ENCODE measurements at regions not wholly inside any gene's neighbourhood (a gene's known extent, or its start where the extent isn't known, plus 50 kb on each side); places are given as distances from the start of the nearest gene placed in this dataset.

DNA sequence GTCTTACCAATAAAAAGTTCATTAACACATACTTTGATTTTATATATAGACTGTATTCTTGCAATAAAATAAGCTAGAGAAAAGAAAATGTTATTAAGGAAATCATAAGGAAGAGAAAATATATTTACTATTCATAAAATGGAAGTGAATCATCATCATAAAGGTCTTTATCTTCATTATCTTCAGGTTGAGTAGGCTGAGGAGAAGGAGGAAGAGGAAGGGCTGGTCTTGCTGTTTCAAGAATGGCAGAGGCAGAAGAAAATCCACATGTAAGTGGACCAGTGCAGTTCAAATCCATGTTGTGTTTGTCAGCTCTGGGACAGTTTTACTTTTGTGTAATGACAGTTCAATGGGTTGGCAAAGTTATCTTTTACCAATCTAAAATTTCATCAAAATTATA lies 609.1 kb upstream of the ANKRD30A start:
- H3K18ac ChIP-seq (ENCODE audit: low read length) = no peak overlapping the region
- no peaks in the 10 kb centered on the region for H3K79me1 ChIP-seq (ENCODE audit: low read depth, low read length)
- no peak overlapping the region for H3K27ac ChIP-seq (replicated peaks; ENCODE audit: low read length)

DNA sequence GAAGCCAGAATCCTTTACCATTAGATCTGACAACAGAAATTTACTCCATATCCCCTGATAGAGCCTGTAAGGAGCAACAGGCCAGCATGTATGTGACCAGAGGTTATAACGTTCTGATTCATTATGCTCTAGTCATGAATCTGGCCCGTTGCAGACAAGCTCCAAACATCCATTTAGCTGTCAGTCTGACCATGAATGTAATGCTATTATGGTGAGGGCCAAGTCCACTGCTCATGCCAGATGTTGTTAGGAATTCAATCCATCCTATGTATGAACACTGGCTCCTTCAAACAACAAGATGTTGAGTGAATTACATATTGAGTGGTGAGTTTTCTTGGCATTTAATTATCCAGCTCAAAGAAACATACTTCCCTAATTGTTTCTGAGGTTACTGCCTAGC lies 610.1 kb upstream of the ANKRD30A start:
- Histone ChIP-seq H2BK15ac (ENCODE audit: low read length) (no peak overlapping the region), H4K91ac (ENCODE audit: low read depth, low read length, poor library complexity) (no peak overlapping the region), H3K23ac (ENCODE audit: low read depth, low read length, poor library complexity) (no peak overlapping the region), H2BK5ac (ENCODE audit: low read length) (no peak overlapping the region), H3K36me3 (replicated peaks in 1 of 2; ENCODE audit: control insufficient read depth in 2 of 2, insufficient read depth in 2 of 2, low read length in 2 of 2) (no peaks in the 10 kb centered on the region), H3K79me1 (ENCODE audit: low read depth, low read length) (no peaks in the 10 kb centered on the region), H2BK120ac (ENCODE audit: low read depth, low read length) (no peak overlapping the region), H2AK5ac (ENCODE audit: low read depth, low read length) (no peak overlapping the region), H3K9me3 (replicated peaks in 1 of 2; ENCODE audit: control insufficient read depth in 2 of 2, insufficient read depth in 1 of 2, low read depth in 1 of 2, low read length in 2 of 2) (no peaks in the 10 kb centered on the region), H3K4me2 (ENCODE audit: insufficient read depth, low read length, poor library complexity, severe bottlenecking) (no peak overlapping the region), H3K4me1 (ENCODE audit: control insufficient read depth in 2 of 2, insufficient read depth in 1 of 2, low read depth in 1 of 2, low read length in 2 of 2) (no peaks in the 10 kb centered on the region), H3K14ac (ENCODE audit: low read length) (no peak overlapping the region), H3K27ac (replicated peaks; ENCODE audit: low read length) (no peak overlapping the region), H3K4me3 (ENCODE audit: low read length in 2 of 2) (no peak overlapping the region), H3K4ac (ENCODE audit: low read length) (no peak overlapping the region), H3K27me3 (ENCODE audit: control insufficient read depth in 3 of 3, insufficient read depth in 3 of 3, low read depth in 1 of 3, low read length in 3 of 3) (no peaks in the 10 kb centered on the region), H2AFZ (ENCODE audit: low read length) (no peak overlapping the region), H3K9ac (ENCODE audit: low read depth, low read length, poor library complexity) (no peak overlapping the region), H3K18ac (ENCODE audit: low read length) (no peak overlapping the region), H4K8ac (ENCODE audit: low read depth, low read length) (no peak overlapping the region), H2BK12ac (ENCODE audit: low read length) (no peak overlapping the region)
- DNase-seq (ENCODE audit: low spot score) = no peak
- WGBS, 2 donors (ENCODE audit: extremely low coverage in 2 of 2, insufficient read length in 2 of 2, insufficient replicate concordance in 1 of 2) = no CpG with 5 or more reads among the region's 2 CpGs

More for the DNA sequence above, 609.1 kb upstream of the ANKRD30A start:
- Histone ChIP-seq H3K4ac (ENCODE audit: low read length) (no peak overlapping the region), H3K23ac (ENCODE audit: low read depth, low read length, poor library complexity) (no peak overlapping the region), H2BK12ac (ENCODE audit: low read length) (no peak overlapping the region), H2BK120ac (ENCODE audit: low read depth, low read length) (no peak overlapping the region), H4K91ac (ENCODE audit: low read depth, low read length, poor library complexity) (no peak overlapping the region), H2AFZ (ENCODE audit: low read length) (no peak overlapping the region), H3K14ac (ENCODE audit: low read length) (no peak overlapping the region), H3K36me3 (replicated peaks in 1 of 2; ENCODE audit: control insufficient read depth in 2 of 2, insufficient read depth in 2 of 2, low read length in 2 of 2) (no peaks in the 10 kb centered on the region), H4K8ac (ENCODE audit: low read depth, low read length) (no peak overlapping the region), H3K9ac (ENCODE audit: low read depth, low read length, poor library complexity) (no peak overlapping the region), H3K9me3 (replicated peaks in 1 of 2; ENCODE audit: control insufficient read depth in 2 of 2, insufficient read depth in 1 of 2, low read depth in 1 of 2, low read length in 2 of 2) (no peaks in the 10 kb centered on the region), H3K27me3 (ENCODE audit: control insufficient read depth in 3 of 3, insufficient read depth in 3 of 3, low read depth in 1 of 3, low read length in 3 of 3) (no peaks in the 10 kb centered on the region), H3K4me1 (ENCODE audit: control insufficient read depth in 2 of 2, insufficient read depth in 1 of 2, low read depth in 1 of 2, low read length in 2 of 2) (no peaks in the 10 kb centered on the region), H3K4me2 (ENCODE audit: insufficient read depth, low read length, poor library complexity, severe bottlenecking) (no peak overlapping the region), H3K4me3 (ENCODE audit: low read length in 2 of 2) (no peak overlapping the region), H2AK5ac (ENCODE audit: low read depth, low read length) (no peak overlapping the region), H2BK5ac (ENCODE audit: low read length) (no peak overlapping the region), H2BK15ac (ENCODE audit: low read length) (no peak overlapping the region)
- no peak for DNase-seq (ENCODE audit: low spot score)

GRCh38 chr10:36507715-36508114 lies 617.7 kb upstream of the ANKRD30A start:
- Histone ChIP-seq H4K8ac (ENCODE audit: low read depth, low read length) (no peak overlapping the region), H3K27me3 (ENCODE audit: control insufficient read depth in 3 of 3, insufficient read depth in 3 of 3, low read depth in 1 of 3, low read length in 3 of 3) (no peaks in the 10 kb centered on the region), H3K36me3 (replicated peaks in 1 of 2; ENCODE audit: control insufficient read depth in 2 of 2, insufficient read depth in 2 of 2, low read length in 2 of 2) (no peaks in the 10 kb centered on the region), H2BK5ac (ENCODE audit: low read length) (no peak overlapping the region), H3K9ac (ENCODE audit: low read depth, low read length, poor library complexity) (no peak overlapping the region), H3K18ac (ENCODE audit: low read length) (no peak overlapping the region), H3K4ac (ENCODE audit: low read length) (no peak overlapping the region), H3K79me1 (ENCODE audit: low read depth, low read length) (no peaks in the 10 kb centered on the region), H2AFZ (ENCODE audit: low read length) (no peak overlapping the region), H3K27ac (replicated peaks; ENCODE audit: low read length) (no peak overlapping the region), H3K9me3 (replicated peaks in 1 of 2; ENCODE audit: control insufficient read depth in 2 of 2, insufficient read depth in 1 of 2, low read depth in 1 of 2, low read length in 2 of 2) (no peaks in the 10 kb centered on the region), H3K23ac (ENCODE audit: low read depth, low read length, poor library complexity) (no peak overlapping the region), H3K4me3 (ENCODE audit: low read length in 2 of 2) (no peak overlapping the region), H2AK5ac (ENCODE audit: low read depth, low read length) (no peak overlapping the region), H2BK120ac (ENCODE audit: low read depth, low read length) (no peak overlapping the region), H2BK12ac (ENCODE audit: low read length) (no peak overlapping the region), H2BK15ac (ENCODE audit: low read length) (no peak overlapping the region), H3K4me2 (ENCODE audit: insufficient read depth, low read length, poor library complexity, severe bottlenecking) (no peak overlapping the region), H3K4me1 (ENCODE audit: control insufficient read depth in 2 of 2, insufficient read depth in 1 of 2, low read depth in 1 of 2, low read length in 2 of 2) (no peaks in the 10 kb centered on the region), H3K14ac (ENCODE audit: low read length) (no peak overlapping the region), H4K91ac (ENCODE audit: low read depth, low read length, poor library complexity) (no peak overlapping the region)
- no CpG with 5 or more reads among the region's 3 CpGs for WGBS, 2 donors (ENCODE audit: extremely low coverage in 2 of 2, insufficient read length in 2 of 2, insufficient replicate concordance in 1 of 2)
- DNase-seq (ENCODE audit: low spot score) = no peak

DNA sequence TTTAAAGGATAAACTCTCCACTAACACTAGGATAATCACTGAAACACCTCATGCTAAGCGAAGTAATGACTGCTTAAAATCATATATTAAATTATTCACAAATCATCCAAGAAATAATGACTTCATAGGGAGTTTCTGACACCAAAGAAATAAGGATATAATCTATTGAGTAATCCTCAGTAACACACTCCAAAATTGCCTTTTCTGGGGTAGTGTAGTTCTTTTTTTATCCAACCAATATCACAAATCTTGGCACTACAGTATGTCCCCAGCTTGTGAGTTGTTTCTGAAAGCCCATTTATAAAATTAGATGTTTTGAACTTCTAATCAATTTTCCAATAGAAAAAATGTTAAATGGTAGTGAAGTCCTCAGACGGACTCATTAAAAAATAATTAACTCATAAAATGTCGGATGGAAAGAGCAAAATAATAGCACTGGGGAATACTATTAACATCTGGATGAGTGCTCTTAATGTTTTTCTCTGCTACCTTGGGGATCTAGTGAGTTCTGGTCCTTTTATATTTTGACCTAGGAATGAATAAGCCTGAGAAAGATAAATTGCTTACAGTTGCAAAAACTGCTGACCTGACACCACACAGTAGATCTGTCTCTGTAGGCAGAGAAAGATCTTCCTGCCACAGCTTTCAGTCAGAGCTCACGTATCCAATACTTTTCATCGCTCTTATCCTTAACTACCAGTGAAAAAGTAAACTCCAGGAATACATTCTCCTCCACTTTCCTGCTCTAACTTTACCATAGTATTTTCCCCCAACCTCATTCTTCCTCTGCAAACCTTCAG lies 618.5 kb upstream of the ANKRD30A start:
- Histone ChIP-seq H3K23ac (ENCODE audit: low read depth, low read length, poor library complexity) (no peak overlapping the region), H3K79me1 (ENCODE audit: low read depth, low read length) (no peaks in the 10 kb centered on the region), H2BK120ac (ENCODE audit: low read depth, low read length) (no peak overlapping the region), H4K91ac (ENCODE audit: low read depth, low read length, poor library complexity) (no peak overlapping the region), H3K4me3 (ENCODE audit: low read length in 2 of 2) (no peak overlapping the region), H3K27me3 (ENCODE audit: control insufficient read depth in 3 of 3, insufficient read depth in 3 of 3, low read depth in 1 of 3, low read length in 3 of 3) (no peaks in the 10 kb centered on the region), H2AFZ (ENCODE audit: low read length) (no peak overlapping the region), H3K9me3 (replicated peaks in 1 of 2; ENCODE audit: control insufficient read depth in 2 of 2, insufficient read depth in 1 of 2, low read depth in 1 of 2, low read length in 2 of 2) (no peaks in the 10 kb centered on the region), H3K36me3 (replicated peaks in 1 of 2; ENCODE audit: control insufficient read depth in 2 of 2, insufficient read depth in 2 of 2, low read length in 2 of 2) (no peaks in the 10 kb centered on the region), H3K4ac (ENCODE audit: low read length) (no peak overlapping the region), H4K8ac (ENCODE audit: low read depth, low read length) (no peak overlapping the region), H2AK5ac (ENCODE audit: low read depth, low read length) (no peak overlapping the region), H3K4me2 (ENCODE audit: insufficient read depth, low read length, poor library complexity, severe bottlenecking) (no peak overlapping the region), H3K9ac (ENCODE audit: low read depth, low read length, poor library complexity) (no peak overlapping the region), H3K4me1 (ENCODE audit: control insufficient read depth in 2 of 2, insufficient read depth in 1 of 2, low read depth in 1 of 2, low read length in 2 of 2) (no peaks in the 10 kb centered on the region), H2BK15ac (ENCODE audit: low read length) (no peak overlapping the region), H3K27ac (replicated peaks; ENCODE audit: low read length) (no peak overlapping the region), H3K14ac (ENCODE audit: low read length) (no peak overlapping the region), H2BK12ac (ENCODE audit: low read length) (no peak overlapping the region), H3K18ac (ENCODE audit: low read length) (no peak overlapping the region), H2BK5ac (ENCODE audit: low read length) (no peak overlapping the region)
- no CpG with 5 or more reads among the region's 5 CpGs for WGBS, 2 donors (ENCODE audit: extremely low coverage in 2 of 2, insufficient read length in 2 of 2, insufficient replicate concordance in 1 of 2)
- no peak for DNase-seq (ENCODE audit: low spot score)

Data from neuronal stem cell (in vitro differentiated cells).